ENCODE measurements at regions not wholly inside any gene's neighbourhood (a gene's known extent, or its start where the extent isn't known, plus 50 kb on each side); places are given as distances from the start of the nearest gene placed in this dataset.

DNA sequence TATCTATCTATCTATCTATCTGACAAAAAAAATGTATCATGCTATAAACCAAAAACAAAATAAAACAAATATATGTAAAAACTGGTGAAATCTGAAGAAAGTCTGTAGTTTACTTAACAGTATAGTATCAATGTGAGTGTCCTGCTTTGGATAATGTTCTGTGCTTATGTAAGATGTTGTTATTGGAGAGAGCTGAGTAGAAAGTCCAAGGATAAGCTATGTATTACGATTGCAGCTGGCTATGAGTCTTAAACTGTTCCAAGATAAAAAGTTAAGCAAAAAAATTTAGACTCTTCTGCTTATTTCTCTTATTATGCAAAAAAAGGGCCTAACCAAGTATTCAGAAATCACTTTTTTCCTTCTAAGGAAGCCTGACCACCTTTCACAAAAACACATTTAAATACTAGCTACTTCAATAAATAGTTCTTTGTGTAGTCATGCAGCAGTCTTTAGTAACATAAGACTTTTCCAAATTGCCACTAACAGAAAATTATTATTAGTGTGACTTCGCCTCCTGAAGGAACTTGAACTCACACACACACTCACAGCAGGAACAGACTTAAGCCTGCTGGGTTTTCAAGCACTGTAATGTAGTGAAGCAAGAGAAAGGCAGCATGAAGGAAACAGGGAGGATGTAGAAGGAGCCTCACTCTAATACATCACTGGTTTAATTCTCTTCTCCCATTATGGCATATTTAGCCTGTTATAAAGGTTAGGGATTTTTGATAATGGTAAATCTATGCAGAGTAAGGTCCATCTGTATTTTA, 265.8 kb upstream of the GJE1 start:
- H3K4me3 Mint-ChIP-seq = no peak overlapping the region
- H3K4me1 Mint-ChIP-seq = no peaks in the 10 kb centered on the region
- no peaks in the 10 kb centered on the region for H3K9me3 Mint-ChIP-seq
- no peaks in the 10 kb centered on the region for H3K36me3 Mint-ChIP-seq (ENCODE audit: low read depth)
- TF ChIP-seq, protein P1, sequence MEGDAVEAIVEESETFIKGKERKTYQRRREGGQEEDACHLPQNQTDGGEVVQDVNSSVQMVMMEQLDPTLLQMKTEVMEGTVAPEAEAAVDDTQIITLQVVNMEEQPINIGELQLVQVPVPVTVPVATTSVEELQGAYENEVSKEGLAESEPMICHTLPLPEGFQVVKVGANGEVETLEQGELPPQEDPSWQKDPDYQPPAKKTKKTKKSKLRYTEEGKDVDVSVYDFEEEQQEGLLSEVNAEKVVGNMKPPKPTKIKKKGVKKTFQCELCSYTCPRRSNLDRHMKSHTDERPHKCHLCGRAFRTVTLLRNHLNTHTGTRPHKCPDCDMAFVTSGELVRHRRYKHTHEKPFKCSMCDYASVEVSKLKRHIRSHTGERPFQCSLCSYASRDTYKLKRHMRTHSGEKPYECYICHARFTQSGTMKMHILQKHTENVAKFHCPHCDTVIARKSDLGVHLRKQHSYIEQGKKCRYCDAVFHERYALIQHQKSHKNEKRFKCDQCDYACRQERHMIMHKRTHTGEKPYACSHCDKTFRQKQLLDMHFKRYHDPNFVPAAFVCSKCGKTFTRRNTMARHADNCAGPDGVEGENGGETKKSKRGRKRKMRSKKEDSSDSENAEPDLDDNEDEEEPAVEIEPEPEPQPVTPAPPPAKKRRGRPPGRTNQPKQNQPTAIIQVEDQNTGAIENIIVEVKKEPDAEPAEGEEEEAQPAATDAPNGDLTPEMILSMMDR (IDR thresholded peaks at IDR 0.05; ENCODE audit: unreplicated experiment in 3 of 3) = no peak
- no peak overlapping the region for H3K27ac Mint-ChIP-seq
- H3K27me3 Mint-ChIP-seq (ENCODE audit: low read depth) = no peaks in the 10 kb centered on the region

GRCh38 chr6:141851063-141851462, 281.7 kb upstream of the GJE1 start:
- Mint-ChIP-seq H3K27me3 (ENCODE audit: low read depth) (no peaks in the 10 kb centered on the region), H3K27ac (no peak overlapping the region), H3K4me3 (no peak overlapping the region), H3K36me3 (ENCODE audit: low read depth) (no peaks in the 10 kb centered on the region), H3K9me3 (no peaks in the 10 kb centered on the region), H3K4me1 (no peaks in the 10 kb centered on the region)
- TF ChIP-seq, protein P1 (IDR thresholded peaks at IDR 0.05; ENCODE audit: unreplicated experiment in 3 of 3) = no peak

DNA sequence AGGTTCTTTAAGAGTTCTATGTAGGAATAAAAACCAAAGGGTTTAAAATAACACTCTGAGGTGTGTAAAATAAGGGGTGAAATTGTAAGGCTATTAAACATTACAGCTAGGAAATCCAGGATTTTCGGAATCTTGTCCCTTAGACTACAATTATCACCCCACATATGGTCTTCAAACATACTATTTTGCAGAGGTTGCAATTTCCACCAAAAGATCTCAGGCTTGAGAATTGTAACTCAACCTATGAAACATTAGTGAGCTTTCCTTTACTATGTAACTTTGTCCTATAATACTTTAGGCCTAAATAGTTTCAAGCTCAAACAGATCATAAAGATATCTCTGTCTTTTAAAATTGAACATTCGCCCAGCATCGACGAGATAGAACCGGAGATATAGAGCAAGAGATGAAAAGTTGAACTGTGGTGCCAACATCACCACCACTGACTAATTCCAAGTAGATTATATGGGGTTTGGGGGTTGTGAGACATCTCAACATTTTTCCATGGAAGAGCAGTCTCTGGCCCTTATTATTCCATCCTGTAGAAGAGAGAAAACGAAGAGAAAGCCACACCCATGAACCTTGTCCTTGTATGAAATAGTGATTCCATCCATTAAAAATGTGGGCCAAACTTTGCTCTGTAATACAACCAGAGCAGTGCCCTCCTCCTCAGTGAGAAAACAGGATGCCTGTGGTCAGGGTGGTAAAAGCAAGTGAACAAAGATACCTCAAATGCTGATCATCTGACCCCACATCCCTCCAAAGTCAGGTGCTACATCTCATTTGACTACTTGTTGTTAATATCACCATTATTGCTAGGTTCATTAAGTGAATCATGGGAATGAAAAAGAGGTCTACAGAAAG, 284.5 kb upstream of the GJE1 start:
- Mint-ChIP-seq H3K4me1 (peaks cover 8% of the 10 kb centered on the region), H3K27me3 (ENCODE audit: low read depth) (no peaks in the 10 kb centered on the region), H3K27ac (no peak overlapping the region), H3K9me3 (no peaks in the 10 kb centered on the region), H3K36me3 (ENCODE audit: low read depth) (no peaks in the 10 kb centered on the region), H3K4me3 (no peak overlapping the region)
- TF ChIP-seq, protein P1 (IDR thresholded peaks at IDR 0.05; ENCODE audit: unreplicated experiment in 3 of 3) = no peak

- Mint-ChIP-seq H3K27ac (no peak overlapping the region), H3K36me3 (ENCODE audit: low read depth) (no peaks in the 10 kb centered on the region), H3K4me3 (no peak overlapping the region), H3K4me1 (peaks cover 8% of the 10 kb centered on the region), H3K27me3 (ENCODE audit: low read depth) (no peaks in the 10 kb centered on the region), H3K9me3 (no peaks in the 10 kb centered on the region)
- TF ChIP-seq, protein P1 (IDR thresholded peaks at IDR 0.05; ENCODE audit: unreplicated experiment in 3 of 3) = no peak
These were observed 286.1 kb upstream of the GJE1 start for GRCh38 chr6:141846639-141847038.

DNA sequence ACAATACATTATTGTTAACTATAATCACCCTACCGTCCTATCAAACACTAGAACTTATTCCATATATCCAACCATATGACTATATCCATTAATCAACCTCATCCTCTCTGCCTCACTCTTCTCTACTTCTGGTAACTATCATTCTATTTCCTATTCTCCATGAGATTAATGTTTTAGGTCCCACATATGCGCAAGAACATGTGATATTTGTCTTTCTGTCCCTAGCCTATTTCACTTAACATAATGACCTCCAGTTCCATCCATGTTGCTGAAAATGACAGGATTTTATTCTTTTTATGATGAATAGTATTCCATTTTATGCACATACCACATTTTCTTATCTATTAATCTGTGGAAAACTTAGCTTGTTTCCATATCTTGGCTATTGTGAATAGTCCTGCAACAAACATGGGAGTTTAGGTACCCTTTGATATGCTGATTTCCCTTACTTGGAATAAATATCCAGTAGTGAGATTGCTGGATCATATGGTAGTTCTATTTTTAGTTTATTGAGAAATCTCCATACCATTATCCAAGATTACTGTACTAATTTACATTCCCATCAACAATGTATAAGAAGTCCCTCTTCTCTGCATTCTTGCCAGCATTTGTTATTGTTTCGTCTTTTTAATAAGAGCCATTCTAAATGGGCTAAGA, 289.4 kb upstream of the GJE1 start:
- TF ChIP-seq, protein P1 (IDR thresholded peaks at IDR 0.05; ENCODE audit: unreplicated experiment in 3 of 3) = no peak
- Mint-ChIP-seq H3K9me3 (no peaks in the 10 kb centered on the region), H3K4me1 (peaks cover 8% of the 10 kb centered on the region), H3K4me3 (no peak overlapping the region), H3K27me3 (ENCODE audit: low read depth) (no peaks in the 10 kb centered on the region), H3K27ac (no peak overlapping the region), H3K36me3 (ENCODE audit: low read depth) (no peaks in the 10 kb centered on the region)

Measured in nephron (organoid).